WTC11 (cell line): ENCODE measurements at regions not wholly inside any gene's neighbourhood (a gene's known extent, or its start where the extent isn't known, plus 50 kb on each side); places are given as distances from the start of the nearest gene placed in this dataset.

ENCODE experiments used
- CREB1 ChIP-seq: sonication (generic); formaldehyde crosslinking; IDR thresholded peaks from 2 replicates; pipeline ENCODE4 v1.8.0; 2023; ENCODE audit warnings: mild to moderate bottlenecking, missing genetic modification reagents
- ETV6 ChIP-seq: sonication (generic); formaldehyde crosslinking; IDR thresholded peaks from 2 replicates; pipeline ENCODE4 v1.8.1; 2022; ENCODE audit warnings: mild to moderate bottlenecking, missing genetic modification reagents
- FOXP1 ChIP-seq: sonication (generic); formaldehyde crosslinking; IDR thresholded peaks from 2 replicates; pipeline ENCODE4 v1.8.0; 2022; ENCODE audit warnings: missing genetic modification reagents, mild to moderate bottlenecking, moderate library complexity, borderline replicate concordance
- MXD4 ChIP-seq: fragments of 250-450 bp; sonication (Bioruptor Pico); IDR thresholded peaks from 2 replicates; pipeline ENCODE4 v1.8.0; 2021; ENCODE audit warnings: mild to moderate bottlenecking, moderate library complexity, borderline replicate concordance
- TP53 ChIP-seq: sonication (generic); formaldehyde crosslinking; IDR thresholded peaks from 2 replicates; pipeline ENCODE4 v1.8.1; 2023; ENCODE audit warnings: mild to moderate bottlenecking, missing genetic modification reagents

DNA sequence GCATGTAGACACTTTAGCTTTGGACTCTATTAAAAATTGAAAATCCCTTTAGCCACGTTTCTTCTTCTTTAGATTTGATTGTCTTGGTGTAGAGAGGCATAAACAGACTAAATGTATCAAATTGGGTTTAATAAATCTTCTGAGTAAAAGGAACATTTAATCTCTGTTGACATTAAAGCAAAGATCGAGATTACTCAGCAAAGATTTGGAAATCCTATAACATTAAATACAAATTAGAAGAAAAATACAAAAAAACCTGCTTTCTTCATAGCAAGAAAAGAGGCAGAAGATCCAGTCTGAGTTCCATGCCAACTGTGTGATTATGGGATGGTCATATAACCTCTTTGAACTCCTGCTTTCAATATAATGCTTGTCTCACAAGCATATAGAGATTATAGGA is 172.3 kb downstream of the GJA1 start:
- TF ChIP-seq TP53 (CRISPR knock-in tag) (no peak), ETV6 (no peak), MXD4 (CRISPR knock-in tag) (no peak), FOXP1 (CRISPR knock-in tag) (no peak), CREB1 (CRISPR knock-in tag) (no peak)
